Smooth muscle cell of the brain vasculature (primary cell): ENCODE measurements at regions not wholly inside any gene's neighbourhood (a gene's known extent, or its start where the extent isn't known, plus 50 kb on each side); places are given as distances from the start of the nearest gene placed in this dataset.

Source experiments
- DNase-seq: peaks from one replicate; pipeline ENCODE4 v3.0.0-alpha.2; 2012; ENCODE audit warnings: low read depth, low spot score

DNA sequence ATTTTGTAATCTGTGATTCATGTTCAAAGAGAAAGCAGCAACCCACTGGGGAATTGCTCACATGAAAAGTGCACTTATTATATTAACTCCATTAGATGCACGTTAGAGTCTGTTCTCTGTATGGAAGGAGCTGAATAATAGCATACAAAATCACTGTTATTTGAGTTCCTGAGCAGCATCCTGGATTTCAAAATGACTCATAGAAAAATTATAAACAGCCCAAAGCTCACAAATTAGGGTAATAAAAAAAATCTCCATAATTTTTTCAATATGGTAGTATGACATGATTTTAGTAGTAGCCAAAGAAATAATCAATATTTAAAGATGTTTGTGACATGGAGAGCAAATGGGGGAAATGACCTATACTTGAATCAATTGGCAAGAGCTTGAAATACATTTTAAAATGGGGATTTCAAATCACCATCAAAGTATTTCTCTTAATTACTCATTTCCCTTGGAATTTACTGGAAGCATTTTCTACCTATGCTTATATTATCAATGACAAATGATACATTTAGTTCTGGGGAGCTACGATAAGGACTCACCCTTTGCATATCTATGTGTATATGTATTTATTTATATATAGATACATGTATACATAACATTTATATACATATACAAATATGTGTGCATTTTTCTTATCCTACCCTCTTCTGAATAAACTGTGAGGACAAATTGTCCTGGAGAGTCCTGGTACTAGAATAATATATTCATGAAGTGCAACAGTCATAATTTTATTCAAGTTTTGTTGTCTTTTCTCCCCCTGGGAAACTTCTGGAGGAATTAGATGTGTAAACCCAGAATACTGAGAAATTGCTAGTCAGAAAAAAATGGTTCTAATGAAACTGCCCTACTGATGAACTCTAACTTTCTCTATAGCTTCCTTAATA lies 116.3 kb downstream of the RPL22L1 start:
- no peak for DNase-seq

DNA sequence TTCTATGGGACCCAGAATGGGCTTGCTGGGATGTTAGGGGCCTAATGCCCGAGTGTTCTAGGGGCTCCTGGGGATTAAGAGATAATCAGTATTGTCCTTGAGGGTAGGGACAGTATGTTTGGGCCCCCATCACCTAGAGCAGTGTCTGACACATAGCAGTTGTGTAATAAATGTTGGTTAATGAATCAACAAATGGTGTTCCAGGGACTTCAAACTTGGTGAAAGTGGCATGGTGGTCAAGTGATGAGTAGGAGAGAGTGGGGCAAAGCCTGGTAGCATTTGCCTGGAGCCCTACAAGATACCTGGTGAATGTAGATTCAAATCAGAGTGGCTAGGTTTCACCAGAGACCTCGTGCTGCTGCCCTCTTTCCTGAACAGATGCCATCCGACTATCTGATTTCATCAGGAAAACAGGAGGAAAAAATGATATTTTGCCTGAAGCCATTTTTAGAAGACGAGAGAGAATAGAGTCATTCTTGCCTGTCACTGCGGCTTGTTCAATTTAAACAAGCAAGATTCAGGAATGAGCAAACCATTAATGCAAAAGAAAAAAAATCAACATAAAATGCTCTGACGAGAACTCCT lies 117.3 kb downstream of the RPL22L1 start:
- no peak for DNase-seq

DNA sequence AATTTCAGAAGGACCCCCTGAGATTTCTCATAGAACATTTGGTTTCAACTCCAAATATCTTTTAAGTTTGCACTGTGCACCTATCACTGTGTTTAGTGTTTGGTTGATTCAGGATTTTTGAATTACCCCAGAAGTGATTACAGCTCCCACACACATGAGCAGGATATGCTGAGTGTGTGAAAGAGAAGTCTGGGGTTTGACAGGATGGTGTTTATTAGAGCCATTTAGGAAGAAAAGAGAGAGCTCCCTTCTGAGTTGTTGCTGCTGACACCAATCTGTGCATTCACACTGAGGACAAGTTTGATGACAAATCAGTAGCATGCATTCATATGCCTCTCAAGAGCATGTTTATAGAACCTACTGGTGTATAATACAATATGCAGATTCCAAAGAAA lies 118.1 kb downstream of the RPL22L1 start:
- no peak for DNase-seq

DNA sequence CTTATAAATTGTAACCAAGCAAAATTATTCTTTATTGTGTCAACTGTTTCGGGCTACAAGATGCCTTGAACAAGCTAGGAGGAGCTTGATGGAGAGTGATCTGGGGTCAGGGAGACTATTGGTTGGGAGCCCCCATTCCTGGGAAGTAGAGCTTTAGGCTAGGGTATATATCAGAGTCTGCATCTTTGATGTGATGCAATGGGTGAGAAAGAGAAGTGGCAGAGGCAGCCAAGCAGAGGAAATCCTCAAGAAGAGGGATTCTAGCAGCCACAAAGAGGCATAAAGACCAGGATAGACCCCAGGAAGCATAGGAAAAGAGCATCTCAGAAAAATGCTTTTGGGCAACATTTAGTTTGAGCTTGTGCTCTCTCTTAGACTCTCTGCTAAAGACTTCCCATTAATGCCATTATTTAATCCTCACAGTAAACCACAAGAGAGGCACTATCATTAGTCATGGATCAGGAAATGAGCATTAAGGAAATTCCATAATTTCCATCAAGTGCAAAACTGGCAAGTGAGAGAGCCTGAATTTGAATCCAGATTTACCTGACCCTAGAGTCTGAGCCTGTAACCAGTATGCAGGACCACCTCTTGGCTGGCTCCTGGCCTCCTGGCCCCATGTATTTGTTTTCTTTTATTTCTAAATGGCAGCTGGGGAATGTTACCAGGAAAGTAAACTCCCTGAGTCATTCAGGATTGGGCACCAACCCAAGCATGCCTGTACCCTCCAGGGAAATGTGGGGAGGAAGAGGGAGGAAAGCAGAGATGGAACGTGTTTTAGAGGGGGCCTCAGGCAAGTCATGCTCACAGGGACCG lies 118.7 kb downstream of the RPL22L1 start:
- peak; percentile 91 for DNase-seq

DNA sequence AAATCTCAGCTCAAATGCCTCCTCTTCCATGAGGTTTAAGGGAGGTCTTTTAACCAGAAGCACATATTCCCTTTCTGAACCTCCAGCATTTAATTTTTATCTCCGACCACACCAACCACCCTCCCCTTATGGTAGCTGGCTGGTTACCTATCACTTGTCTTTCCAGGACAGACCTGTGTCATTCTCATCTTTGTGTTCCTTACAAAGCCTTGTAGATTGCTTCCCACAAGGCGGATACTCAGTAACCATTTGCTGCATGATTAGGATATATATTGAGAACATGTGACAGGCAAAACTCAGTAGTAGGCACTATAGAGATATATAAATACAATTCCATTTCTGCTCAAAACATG lies 119.5 kb downstream of the RPL22L1 start:
- DNase-seq, result no peak

DNA sequence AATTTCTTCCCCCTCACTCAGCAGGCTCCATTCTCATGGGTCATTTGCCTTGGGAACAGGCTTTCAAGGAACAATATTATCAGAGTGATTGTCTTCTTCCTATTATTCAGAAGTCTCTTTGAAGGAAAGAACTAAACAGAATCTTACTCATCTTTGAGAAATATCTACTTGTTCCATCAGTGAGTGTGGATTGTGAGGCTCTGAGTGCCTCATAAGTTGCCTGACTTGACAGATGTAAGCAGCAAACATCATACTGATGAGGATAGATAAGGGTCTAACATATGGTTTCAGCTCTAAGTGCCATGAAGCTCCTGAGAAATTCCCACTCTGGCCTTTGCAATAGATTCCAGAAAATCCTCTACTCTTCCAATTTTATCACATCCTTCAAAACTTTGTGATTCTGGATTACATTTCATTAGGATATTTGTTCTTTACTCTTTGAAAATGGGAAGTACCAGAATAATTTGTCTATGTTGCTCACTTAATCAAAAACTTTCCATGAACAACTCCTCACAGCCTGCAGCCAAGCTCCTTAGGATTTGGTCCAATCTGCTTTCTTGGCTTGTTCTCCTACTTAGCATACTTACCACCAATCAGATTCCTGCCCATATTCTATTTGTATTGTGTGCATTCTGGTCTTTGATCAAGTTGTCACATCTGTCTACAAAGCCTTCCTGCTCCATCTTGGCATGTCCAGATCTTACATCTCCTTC lies 120.1 kb downstream of the RPL22L1 start:
- DNase-seq, result no peak

DNA sequence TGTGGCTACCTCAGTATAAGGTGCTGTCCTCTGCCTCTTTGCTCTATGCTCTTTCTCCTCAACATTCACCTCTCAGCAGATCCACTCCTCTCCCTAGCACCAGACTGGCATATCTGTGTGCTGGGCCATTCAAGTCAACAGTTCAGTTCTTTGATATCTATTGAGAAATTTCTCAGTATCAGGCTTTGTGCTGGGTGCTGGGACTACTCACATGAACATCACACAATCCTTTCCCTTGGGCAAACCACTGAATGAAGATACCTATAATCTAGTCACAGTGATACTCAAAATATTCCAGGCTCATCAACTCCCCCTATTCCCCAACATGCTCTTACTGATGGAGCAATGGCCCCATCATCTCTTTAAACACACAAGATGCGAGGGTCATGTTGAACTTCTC lies 120.8 kb downstream of the RPL22L1 start:
- DNase-seq, result no peak

DNA sequence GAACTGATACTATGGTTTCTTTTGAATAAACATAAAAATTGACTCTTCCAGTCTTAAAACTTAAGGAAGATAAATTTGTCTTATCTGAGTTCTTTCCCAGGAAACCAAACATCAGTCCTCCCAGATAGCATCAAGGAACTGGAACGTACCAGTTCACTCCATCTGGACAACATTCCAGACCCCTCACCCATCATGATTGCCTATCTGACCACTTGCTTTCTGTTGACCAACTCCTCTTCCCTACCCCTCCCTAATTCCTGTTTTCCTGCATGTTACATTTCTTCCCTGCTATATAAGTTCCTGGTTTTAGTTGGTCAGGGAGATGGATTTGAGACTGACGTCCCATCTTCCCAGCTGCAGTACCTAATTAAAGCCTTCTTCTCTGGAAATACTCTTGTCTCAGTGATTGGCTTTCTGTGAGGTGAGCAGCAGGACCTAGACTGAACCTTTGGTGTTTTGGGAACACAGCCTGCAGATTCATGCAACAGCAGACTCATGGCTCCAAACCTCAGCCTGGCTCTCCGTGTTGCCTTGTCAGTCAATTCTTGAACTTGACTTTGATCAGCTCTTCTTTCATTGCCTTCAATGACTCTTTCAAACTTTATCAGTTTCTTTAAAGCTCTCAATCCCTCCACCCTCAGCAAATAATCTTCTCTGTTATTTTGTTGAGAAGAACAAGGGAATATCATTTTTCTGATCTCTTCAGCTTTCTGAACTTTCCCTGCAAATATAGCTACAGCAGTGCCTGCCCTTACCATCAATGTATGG lies 123.6 kb downstream of the RPL22L1 start:
- DNase-seq, result no peak

DNA sequence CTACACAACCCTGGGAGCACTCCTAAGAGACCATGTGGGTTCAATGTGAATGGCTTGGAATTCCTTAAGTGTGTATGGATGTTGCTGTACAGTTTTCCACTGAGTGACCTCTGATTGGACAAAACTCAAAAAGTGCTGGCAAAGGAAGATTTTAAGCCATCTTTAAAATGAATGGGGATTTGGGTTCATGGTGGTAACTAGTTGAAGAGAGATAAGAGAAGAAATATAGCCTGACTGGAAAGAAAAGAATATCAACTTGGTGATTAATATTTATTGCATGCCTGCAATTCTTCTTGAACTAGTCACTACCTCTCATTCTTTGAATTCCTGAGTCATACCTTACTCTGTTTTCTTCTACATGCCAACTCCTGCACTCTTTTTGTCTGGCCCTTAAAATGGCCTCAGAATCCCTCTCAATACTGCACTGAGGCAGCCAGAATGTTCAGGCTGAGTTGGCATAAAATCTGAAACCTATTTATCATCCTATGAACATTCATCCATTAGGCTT lies 124.7 kb downstream of the RPL22L1 start:
- no peak for DNase-seq

DNA sequence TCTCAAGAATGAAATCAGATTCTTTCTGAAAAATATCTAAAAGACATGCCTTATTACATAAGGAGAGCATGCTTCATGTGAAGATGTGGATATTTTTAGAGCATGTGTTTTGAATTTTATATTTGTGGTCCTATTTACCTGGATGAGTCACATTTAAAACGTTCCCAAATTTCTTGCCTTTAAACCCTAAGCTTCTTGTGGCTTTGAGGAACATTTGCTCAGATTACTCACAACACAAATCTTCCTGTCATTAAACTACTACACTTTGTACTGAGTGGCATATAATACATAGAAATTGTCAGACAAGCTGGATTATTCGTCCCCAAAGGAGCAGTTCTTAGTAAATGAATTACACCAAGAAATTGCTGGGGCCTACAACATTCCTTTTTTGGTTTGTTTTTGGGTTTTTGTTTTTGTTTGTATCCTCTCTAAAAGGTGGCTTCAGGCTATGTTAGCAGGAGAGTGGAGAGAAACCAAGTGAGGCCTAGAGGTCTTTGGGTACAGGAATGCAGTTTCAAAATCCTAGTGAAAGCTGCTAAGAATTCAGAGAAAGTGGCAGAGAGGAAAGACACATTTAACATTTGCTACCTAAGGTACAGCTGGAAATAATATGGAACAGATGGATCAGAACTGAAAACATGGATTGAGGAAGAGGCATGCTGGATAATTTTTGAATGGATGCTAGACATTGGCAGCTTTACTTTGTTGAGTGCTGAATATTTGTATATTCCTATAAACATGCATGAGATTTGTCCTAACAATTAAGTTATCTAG lies 128.1 kb downstream of the RPL22L1 start:
- no peak for DNase-seq

DNA sequence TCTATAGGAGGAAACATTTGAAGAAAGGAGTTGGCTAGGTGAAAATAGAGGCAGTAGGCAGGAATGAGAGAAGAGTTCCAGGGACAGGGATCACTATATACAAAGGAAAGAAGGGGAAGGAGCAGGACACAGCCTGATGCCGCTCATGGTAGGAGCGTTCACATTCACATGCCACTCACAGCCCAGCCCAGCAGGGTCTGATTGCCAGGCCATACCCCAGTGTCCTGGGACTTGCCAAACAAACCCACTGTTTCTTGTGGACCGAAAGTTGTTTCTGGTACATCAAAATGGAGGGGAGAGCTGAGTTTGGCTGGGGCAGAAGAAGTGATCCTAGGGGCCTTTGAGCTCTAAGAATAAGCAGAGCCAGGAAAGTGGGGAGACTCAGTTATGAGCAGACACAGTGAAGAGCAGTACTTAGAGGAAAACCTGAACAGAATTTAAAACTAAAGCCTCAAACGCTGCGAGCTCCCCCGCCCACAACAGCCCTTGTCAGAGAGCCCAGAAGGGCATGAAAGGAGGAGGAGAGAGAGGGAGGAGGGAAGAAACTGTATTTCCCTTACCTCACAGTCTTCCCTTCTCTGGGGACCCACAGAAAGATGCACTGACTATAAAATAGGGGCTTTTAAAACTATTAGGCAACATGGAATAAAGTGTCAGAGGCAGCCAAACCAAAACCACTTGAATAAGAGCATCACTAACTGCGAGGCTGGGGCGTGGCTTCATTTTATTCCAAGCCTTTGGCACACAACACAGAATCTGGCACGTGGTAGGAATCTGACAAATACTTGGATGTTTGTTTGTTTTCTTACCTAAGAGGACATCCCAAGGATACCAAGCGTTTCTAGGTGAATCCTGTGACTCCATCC lies 129.0 kb downstream of the RPL22L1 start:
- no peak for DNase-seq

DNA sequence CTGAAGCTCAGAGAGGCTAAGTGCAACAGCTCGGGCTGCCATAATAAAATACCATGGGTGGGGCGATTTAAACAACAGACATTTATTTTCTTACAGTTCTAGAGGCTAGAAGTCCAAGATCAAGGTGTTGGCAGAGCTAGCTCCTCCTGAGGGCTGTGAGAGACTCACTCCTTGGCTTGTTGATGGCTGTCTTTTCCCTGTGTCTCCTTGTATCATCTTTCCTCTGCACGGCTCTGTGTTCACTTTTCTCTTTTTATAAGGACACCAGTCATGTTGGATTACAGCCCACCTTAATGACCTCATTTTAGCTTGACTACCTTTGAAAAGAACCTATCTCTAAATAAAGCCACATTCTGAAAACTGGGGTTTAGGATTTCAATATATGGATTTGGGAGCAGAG lies 129.7 kb downstream of the RPL22L1 start:
- DNase-seq, result no peak

DNA sequence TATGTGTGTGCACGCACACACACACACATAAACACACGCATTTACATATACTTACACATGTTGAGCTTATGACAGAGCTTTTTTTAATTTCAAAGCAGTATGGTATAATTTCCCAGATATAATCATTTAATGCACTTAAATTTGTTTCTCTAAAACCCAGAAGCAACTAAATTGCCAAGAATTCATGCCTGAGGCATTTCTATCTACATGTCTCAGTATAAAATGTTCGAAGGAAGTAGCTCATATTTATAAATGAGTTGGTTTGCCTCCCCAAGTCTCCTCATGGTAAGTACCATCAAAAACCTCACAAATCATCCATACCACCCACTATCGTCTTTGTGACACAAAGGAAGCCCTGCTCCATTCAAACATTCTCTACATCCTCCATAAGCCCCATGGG lies 130.6 kb downstream of the RPL22L1 start:
- DNase-seq, result no peak

DNA sequence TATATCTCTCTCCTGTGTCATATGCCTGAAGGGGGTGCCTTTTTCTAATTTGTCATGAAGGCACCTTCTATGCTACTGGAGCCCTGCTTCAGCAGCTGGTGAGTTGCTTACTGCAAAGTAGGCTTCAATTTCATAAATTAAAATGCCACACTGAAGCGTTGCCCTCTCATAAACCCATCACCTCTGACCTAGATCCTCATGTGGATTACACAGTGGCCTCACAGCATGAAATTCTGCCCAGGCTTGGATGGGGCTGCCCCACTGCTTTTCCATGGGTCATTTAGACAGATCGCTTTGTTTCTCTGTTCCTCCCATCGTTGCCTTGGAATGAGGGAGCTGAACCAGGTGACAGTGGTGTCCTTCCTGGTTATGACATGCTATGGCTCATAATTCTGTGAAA lies 131.2 kb downstream of the RPL22L1 start:
- DNase-seq, result no peak

DNA sequence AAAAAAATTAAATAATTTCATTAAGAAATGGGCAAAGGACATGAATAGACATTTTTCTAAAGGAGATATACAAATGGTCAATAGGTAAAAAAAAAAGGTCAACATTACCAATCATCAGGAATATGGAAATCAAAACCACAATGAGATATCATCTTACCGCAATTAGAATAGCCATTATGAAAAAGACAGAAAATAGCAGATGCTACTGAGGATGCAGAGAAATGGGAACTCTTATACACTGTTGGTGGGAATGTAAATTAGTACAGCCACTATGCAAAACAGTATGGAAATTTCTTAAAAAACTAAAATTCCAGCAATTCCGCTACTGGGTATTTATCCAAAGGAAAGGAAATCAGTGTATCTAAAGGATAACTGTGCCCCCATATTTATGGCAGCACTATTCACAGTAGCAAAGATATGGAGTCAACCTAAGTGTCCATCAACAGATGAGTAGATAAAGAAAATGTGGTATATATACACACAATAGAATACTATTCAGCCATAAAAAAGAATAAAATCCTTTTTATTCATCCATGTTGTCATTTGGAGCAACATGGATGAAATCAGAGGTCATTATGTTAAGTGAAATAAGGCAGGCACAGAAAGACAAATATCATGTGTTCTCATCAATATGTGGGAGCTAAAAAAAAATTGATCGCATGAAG lies 132.4 kb downstream of the RPL22L1 start:
- no peak for DNase-seq

DNA sequence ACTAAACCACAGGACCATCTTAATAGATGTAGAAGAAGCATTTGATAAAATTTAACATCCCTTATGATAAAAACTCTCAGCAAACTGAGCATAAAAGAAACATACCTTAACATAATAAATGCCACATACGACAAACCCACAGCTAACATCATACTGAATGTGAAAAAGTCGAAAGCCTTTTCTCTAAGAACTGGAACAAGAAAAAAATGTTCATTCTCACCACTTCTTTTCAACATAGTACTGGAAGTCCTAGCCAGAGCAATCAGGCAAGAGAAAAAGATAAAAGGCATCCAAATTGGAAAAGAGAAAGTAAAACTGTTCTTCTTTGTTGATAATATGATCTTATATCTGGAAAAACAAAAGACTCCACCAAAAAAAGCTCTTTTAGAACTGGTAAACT lies 134.2 kb downstream of the RPL22L1 start:
- DNase-seq, result no peak

DNA sequence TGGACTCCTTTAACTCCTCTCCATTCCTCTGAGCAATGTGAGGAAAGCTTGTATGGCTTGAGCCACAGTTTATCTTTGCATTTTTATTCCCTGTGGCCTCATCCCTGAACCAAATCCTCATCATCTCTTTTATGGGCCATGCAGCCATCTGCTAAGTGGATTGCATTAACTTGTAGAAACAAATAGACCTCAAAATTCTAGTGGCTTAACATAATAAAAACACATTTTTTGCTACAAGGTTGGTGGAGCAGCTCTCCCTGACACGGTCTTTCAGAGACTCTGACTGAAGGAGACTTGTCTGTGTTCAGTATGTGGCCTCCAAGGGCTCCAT lies 135.3 kb downstream of the RPL22L1 start:
- no peak for DNase-seq

DNA sequence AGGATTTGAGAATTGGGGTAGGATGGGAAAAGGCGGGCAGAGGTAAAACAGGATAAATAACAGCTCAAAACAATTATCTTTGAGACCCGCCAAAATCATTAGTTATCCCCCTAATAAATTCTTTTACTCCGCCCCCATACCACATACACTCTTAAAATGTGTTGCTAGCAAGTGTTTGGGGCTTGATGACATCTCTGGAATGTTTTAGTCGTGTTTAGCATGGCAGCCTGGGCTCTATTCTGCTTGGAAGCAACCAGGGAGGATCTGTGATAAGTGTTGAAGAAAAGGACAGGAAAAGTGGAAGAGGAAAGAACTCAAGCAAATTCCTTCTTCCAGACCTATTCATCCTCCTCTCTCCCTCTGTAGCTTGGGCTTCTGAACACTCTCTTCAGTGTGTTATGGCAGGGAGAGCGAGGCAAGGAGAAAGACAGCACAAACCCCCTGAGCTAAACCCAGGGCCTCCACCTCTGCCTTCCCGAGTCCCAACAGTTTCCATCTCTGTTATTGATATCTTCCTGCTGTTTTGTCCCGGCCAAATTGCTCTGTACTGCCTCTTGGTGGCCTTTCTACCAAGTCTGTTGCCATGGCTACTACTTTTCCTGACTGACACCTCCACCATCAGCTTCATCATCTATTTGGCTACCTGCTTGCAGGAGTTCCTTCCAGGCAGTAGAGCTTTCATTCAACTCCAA lies 135.8 kb downstream of the RPL22L1 start:
- DNase-seq, result no peak
